GM18505 (cell line): ENCODE measurements at regions not wholly inside any gene's neighbourhood (a gene's known extent, or its start where the extent isn't known, plus 50 kb on each side); places are given as distances from the start of the nearest gene placed in this dataset.

ENCODE experiments used
- ATAC-seq: cut with Tn5 transposase; IDR thresholded peaks from one replicate; pipeline ENCODE4 v1.9.1; 2021; ENCODE audit not compliant: unreplicated experiment
- POLR2A ChIP-seq: IDR thresholded peaks from 4 replicates; pipeline ENCODE4 v1.6.1; 2011; ENCODE audit warnings: borderline replicate concordance; ENCODE audit not compliant: insufficient read depth, insufficient read length; ENCODE audit errors: extremely low read depth

DNA sequence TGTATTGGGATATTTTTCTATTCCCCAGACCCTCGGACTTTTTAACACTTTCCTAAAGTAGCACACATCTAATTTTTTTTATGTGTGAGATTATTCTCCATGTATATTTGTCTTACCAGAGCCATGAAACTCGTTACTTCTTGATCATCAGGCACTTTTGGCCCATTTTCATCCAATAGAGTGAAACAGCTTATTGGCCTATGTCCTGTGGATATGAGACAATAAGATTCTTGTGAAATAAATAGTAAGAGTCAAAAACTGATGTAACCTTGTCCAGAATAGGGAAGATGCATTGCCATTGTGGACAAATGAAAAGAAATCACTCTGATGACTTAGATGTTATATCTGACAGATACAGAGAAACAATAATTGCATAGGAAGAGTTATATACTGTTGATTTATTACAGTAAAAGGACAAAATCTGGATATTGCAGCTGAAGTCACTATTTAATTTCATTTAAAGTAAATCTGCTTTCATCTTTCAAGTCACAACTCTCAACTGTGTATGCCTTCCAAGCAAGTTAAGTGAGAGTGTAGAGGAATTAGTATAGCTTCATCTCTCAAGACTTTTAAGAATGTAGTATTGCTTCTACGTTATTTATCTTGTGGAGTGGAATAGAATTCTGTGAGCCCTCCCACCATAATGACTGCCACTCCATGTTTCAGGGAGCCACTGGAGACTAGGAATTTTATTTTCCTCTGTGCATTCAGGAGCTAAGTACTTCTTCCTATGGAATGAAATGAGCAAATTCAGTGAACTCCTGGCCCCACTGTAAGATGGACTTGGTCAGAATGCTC, 86.9 kb downstream of the ADAMTS1 start:
- TF ChIP-seq POLR2A = no peak
- no peak for ATAC-seq

DNA sequence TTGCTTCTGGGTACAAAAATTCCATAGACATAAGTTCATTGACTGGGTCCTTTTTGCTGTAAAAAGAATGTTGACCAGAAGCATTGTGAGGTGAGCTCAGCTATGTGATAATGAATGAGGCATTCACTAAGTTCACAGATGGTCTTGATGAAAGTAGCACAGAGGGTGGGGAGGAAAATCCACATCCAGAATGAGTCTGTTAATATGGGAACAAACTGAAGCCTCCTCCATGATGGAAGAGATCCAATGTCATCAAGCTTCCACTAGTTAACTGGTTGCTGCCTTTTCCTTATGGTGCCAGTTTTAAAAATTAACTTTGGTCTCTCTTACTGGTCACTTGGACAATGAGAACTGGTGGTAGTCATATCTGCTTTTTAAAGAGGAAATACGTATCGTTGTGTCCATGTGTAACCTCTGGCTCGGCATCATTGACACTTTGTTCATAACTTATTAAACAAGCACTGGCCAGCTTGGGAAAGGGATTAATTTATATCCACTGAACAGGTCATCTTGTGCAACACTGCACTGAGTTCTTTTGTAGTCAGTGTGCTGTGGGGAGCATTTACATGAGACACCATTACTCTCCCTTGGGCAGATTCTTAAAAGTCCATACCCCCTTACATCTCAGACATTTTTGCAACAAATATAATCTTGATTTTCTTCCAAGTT, 88.6 kb downstream of the ADAMTS1 start:
- no peak for TF ChIP-seq POLR2A
- ATAC-seq = no peak

DNA sequence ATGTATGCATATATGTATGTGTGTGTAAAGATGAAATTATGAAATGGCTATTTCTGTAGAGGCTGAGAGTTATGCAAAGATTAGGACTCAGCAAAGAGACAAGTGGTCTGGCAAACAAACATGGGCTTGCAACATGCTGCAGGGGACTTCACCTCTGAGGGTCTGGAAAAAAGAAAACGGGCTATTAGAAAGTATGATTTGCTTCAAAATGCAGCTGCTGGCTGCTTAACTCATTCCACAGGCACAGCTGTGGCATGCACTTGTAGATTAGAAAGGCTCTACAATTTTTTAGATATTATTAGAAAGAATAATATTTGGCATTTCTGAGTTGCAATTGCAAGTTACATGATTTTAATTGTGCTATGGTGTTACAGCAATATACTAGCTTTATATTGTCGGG, 90.4 kb downstream of the ADAMTS1 start:
- ATAC-seq = no peak
- no peak for TF ChIP-seq POLR2A

DNA sequence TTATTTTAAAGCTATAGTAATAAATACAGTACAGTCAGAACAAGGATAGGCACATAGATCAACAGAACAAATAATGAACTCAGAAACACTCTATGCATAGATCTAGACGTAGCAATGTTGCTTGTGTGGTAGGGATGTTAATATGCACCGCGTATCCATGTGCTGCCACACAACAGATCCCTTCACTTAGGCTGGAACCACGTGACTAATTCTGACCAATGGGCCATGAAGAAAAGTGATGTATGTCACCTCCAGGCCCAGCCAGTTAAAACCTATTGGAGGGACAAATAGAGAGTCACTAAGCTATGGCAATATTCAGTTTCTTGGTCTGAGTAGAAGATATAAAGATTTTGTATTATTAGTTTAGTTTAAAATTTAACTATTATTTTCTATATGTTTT, 91.4 kb downstream of the ADAMTS1 start:
- no peak for TF ChIP-seq POLR2A
- no peak for ATAC-seq

DNA sequence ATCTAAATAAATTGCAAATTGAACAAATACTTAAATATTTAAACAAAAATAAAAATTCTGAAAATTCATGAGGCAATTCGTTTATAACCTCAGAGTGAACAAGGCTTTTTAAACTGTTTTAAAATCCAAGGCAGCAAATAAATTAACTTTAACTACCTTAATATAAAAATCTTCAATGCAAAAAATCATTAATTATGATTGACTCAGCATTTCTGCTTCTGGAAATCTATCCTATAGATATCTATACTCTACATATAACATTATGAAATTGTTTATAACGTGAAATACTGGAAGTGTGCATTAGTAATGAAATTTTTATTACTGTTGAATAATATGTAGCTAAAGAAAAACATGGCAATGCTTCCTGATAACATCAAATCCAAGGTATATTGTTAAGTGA, 92.4 kb downstream of the ADAMTS1 start:
- ATAC-seq = no peak
- TF ChIP-seq POLR2A = no peak

DNA sequence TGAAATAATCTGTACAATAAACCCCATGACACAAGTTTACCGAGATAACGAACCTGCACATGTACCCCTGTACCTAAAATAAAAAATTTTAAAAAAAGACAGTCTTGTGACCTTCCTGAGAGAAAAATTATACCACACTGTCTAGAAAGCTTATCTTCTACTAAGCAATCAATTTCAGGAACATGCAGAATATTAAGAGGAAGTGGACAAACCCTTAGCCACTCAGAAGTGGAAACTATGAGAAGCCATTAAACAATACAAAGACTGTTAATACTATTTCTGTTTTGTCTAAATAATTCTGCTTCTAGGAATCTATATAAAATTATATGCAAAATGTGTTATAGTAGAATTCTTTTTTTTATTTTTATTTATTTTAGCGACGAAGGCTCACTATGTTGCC, 93.9 kb downstream of the ADAMTS1 start:
- TF ChIP-seq POLR2A = no peak
- no peak for ATAC-seq

DNA sequence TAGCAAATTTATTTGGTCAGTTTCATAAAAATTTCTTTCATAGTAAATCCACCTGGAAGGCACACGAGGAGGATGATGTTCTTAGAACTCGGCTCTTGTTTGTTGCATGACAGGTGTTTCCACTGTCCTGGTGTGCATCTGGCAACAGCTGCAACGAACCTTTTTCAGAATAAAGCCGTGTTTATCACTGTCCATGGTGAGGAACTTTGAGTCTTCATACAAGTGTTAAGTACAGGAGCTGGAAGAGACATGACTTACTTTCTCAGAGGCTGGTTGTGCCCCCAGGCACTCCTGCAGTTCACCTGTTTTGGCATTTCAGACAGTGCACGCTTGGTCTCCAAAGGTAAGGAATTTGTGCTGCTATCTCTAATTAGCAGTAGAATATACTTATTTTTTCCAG, 97.1 kb downstream of the ADAMTS1 start:
- no peak for TF ChIP-seq POLR2A
- no peak for ATAC-seq

DNA sequence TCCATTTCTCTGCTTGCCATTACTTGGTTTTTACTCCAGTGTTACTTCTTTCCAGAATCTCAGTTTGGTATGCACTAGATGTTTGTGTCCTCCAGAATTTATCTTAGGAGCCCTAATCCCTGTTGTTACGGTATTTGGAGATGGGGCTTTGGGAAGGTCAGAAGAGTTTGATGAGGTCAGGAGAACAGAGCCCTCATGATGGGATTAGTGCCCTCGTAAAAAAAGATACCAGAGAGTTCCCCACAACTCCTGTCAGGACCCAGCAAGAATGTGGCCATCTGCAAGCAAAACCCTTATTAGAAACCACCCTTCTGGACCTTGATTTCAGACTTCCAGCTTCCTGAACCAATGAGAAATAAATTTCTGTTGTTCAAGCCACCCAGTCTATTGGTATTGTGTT, 98.0 kb downstream of the ADAMTS1 start:
- ATAC-seq = no peak
- TF ChIP-seq POLR2A = no peak

DNA sequence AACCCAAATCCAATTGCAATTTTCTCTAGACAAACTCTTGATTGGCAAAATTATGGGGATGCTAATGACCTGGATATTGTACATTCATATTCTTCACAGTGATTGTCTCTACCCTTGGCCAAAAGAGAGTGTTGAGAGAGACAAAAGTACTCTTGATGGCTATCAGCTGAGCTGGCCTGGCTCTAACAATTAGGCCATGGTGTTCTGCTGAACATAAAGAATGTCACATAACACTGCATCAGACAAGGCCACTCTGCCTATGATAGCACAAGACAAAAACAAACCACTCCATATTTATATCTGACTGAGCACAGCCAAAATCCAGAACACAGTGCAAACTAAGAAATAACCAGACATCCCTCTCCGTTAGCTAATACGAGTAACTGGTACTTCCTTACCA, 101.7 kb downstream of the ADAMTS1 start:
- TF ChIP-seq POLR2A = no peak
- ATAC-seq = no peak

DNA sequence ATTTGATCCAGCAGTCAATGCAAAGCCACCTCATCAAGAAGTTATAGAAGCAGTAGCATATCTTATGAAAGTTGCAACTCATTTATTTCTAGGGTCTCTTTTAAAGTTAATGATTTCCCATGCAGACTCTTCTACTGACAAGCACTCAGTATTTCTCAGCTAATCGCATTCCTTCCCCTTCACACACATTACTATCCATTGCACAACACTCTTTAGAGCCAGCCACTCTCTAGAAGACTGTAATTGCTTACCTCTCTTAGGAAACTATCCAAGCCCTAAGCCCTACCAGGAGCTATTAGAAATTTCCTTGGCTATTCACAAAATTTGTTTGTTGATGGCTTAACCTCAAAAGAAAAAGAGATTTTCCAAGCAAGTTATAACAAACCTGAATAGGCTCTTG, 106.0 kb downstream of the ADAMTS1 start:
- no peak for TF ChIP-seq POLR2A
- ATAC-seq = no peak

DNA sequence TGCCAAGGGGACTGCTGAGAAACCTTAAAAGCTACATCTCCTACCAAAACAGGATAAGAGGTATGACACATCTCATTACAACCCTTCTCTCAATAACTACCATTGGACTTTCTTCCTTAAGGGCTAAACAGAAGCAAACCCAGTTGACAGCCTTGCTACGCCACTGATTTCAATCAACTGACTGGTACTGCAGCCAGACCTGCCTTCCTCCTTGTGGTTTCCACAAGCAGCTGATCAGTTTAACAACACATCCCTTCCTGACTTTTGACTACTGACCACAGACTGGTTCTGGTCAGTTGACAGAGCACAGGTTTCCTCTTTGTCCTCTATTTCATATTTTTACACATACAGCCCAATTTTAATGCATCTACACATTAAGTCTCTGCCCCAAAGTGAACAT, 108.8 kb downstream of the ADAMTS1 start:
- TF ChIP-seq POLR2A = no peak
- no peak for ATAC-seq

DNA sequence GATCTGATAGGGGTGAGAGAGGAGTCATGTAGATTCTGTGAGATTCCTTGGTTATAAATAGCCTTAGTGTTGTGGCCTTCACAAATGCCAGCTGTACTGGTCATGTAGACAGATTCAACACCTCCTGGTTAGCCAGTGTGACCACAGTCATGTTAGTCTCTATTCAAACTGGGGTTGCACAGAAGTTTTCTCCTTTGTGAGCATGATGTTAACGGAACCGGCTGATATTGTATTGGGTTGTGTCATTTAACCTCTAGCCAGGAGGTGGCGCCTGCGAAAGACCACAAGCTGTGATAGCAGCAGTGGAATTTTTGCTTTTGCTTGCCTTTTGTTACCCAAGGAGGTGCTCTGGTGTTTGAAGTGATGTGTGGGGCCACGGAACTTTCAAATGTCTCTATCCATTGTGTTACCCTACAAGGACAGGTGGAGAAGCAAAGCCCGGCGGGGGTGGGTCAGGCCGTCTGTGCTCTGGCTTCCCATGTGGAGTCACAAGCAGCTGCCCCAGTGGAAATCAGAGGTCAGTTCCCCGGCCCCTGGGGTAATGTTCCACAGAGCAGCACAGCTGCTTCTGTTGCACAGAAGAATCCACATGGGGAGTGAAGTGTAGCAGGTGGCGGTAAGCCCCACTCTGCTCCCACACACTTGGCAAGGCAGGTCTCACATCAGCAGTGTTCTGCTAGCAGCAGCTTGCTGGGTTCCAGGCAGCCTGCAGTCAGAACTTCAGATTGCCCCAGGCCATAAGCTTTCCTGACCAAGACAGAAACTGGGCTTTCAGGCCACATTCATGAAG, 112.6 kb downstream of the ADAMTS1 start:
- no peak for TF ChIP-seq POLR2A
- ATAC-seq = no peak

DNA sequence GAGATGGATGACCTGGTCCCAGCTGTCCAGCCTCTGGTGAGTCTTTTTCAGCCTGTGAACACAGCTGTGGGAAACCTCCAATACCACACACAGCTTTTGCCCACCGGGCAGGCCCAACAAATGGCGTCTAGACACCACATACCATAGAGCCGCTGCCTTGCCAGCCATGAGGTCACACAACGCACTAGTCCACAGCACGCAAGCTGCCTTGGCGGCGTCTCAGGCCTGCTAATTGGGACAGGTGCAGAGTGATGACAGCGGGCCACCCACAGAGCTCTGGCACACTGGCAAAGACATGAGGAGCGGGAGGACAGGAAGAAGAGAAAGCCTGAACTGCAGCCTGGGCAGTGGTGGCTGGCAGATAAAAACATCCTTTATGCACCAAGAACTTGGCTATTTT, 125.5 kb downstream of the ADAMTS1 start:
- TF ChIP-seq POLR2A = no peak
- no peak for ATAC-seq
